Erythroblast (primary cell): ENCODE measurements at regions not wholly inside any gene's neighbourhood (a gene's known extent, or its start where the extent isn't known, plus 50 kb on each side); places are given as distances from the start of the nearest gene placed in this dataset.

Experiments
- GATA1 ChIP-seq: IDR thresholded peaks from 2 replicates; pipeline ENCODE4 v1.6.1; 2011; ENCODE audit warnings: low read depth, mild to moderate bottlenecking, control low read depth, low read length, moderate library complexity
- POLR2A ChIP-seq: IDR thresholded peaks from 2 replicates; pipeline ENCODE4 v1.6.1; 2011; ENCODE audit warnings: mild to moderate bottlenecking, low read length

GRCh38 chr4:24643774-24644520 is 59.6 kb upstream of the DHX15 start:
- TF ChIP-seq POLR2A (no peak), GATA1 (no peak)
